Ectodermal cell (in vitro differentiated cells): ENCODE measurements at regions not wholly inside any gene's neighbourhood (a gene's known extent, or its start where the extent isn't known, plus 50 kb on each side); places are given as distances from the start of the nearest gene placed in this dataset.

Experiments
- H3K27ac ChIP-seq: 2 replicates; pipeline ENCODE4 v1.7.0; 2013; ENCODE audit warnings: mild to moderate bottlenecking, low read depth, low read length; ENCODE audit not compliant: insufficient read depth, poor library complexity, severe bottlenecking
- H3K27me3 ChIP-seq: 2 replicates; pipeline ENCODE4 v1.7.0; 2013; ENCODE audit warnings: mild to moderate bottlenecking, low read length; ENCODE audit not compliant: insufficient read depth, control insufficient read depth, poor library complexity, severe bottlenecking
- H3K36me3 ChIP-seq: one replicate; pipeline ENCODE4 v1.7.0; 2013; ENCODE audit warnings: low read length; ENCODE audit not compliant: control insufficient read depth, insufficient read depth
- H3K4me1 ChIP-seq: one replicate; pipeline ENCODE4 v1.7.0; 2013; ENCODE audit warnings: low read length; ENCODE audit not compliant: control insufficient read depth, insufficient read depth
- H3K4me3 ChIP-seq: 2 replicates; pipeline ENCODE4 v1.7.0; 2013; ENCODE audit warnings: low read depth, low read length, control low read depth; ENCODE audit not compliant: insufficient read depth
- H3K9me3 ChIP-seq: 2 replicates; pipeline ENCODE4 v1.7.0; 2013; ENCODE audit warnings: mild to moderate bottlenecking, low read length, moderate library complexity; ENCODE audit not compliant: control insufficient read depth
- WGBS, 2 experiments: methylation state at CpG; one replicate each; pipeline ENCODE4 v1.1.7; 2013; ENCODE audit warnings: missing lambda C conversion rate in 2 of 2; 5-methylcytosine and 5-hydroxymethylcytosine counted together

GRCh38 chr2:200181755-200182154, 124.7 kb upstream of the SPATS2L start:
- H3K36me3 ChIP-seq = no peaks in the 10 kb centered on the region
- no peak overlapping the region for H3K27ac ChIP-seq
- no peaks in the 10 kb centered on the region for H3K9me3 ChIP-seq
- no peaks in the 10 kb centered on the region for H3K27me3 ChIP-seq
- WGBS, 2 experiments = 88 to 92% methylated on average over 5 of the region's 5 CpGs
- H3K4me3 ChIP-seq = no peak overlapping the region
- H3K4me1 ChIP-seq = no peaks in the 10 kb centered on the region

GRCh38 chr2:200184748-200185627, 121.5 kb upstream of the SPATS2L start:
- Histone ChIP-seq H3K36me3 (no peaks in the 10 kb centered on the region), H3K4me3 (no peak overlapping the region), H3K4me1 (no peaks in the 10 kb centered on the region), H3K27ac (no peak overlapping the region), H3K9me3 (no peaks in the 10 kb centered on the region), H3K27me3 (no peaks in the 10 kb centered on the region)
- 90 to 94% methylated on average over 8 of the region's 8 CpGs for WGBS, 2 experiments

- Histone ChIP-seq H3K27me3 (no peaks in the 10 kb centered on the region), H3K4me3 (no peak overlapping the region), H3K4me1 (no peaks in the 10 kb centered on the region), H3K9me3 (no peaks in the 10 kb centered on the region), H3K36me3 (no peaks in the 10 kb centered on the region), H3K27ac (no peak overlapping the region)
- 59 to 69% methylated on average over 4 to 5 of the region's 5 CpGs for WGBS, 2 experiments
Measured at GRCh38 chr2:200185628-200186000, 120.9 kb upstream of the SPATS2L start.

- Histone ChIP-seq H3K27ac (no peak overlapping the region), H3K9me3 (no peaks in the 10 kb centered on the region), H3K4me3 (no peak overlapping the region), H3K36me3 (no peaks in the 10 kb centered on the region), H3K4me1 (no peaks in the 10 kb centered on the region), H3K27me3 (no peaks in the 10 kb centered on the region)
- 85 to 89% methylated on average over 1 of the region's 1 CpG for WGBS, 2 experiments
Measured at GRCh38 chr2:200186002-200186401, 120.5 kb upstream of the SPATS2L start.

GRCh38 chr2:200188876-200189275, 117.6 kb upstream of the SPATS2L start:
- no peaks in the 10 kb centered on the region for H3K36me3 ChIP-seq
- H3K4me3 ChIP-seq = no peak overlapping the region
- H3K9me3 ChIP-seq = no peaks in the 10 kb centered on the region
- H3K27ac ChIP-seq = no peak overlapping the region
- no peaks in the 10 kb centered on the region for H3K4me1 ChIP-seq
- 91 to 100% methylated on average over 3 of the region's 3 CpGs for WGBS, 2 experiments
- no peaks in the 10 kb centered on the region for H3K27me3 ChIP-seq

GRCh38 chr2:200189964-200190363, 116.5 kb upstream of the SPATS2L start:
- 92 to 96% methylated on average over 2 of the region's 2 CpGs for WGBS, 2 experiments
- H3K36me3 ChIP-seq = no peaks in the 10 kb centered on the region
- no peaks in the 10 kb centered on the region for H3K9me3 ChIP-seq
- no peaks in the 10 kb centered on the region for H3K4me1 ChIP-seq
- no peak overlapping the region for H3K27ac ChIP-seq
- H3K27me3 ChIP-seq = no peaks in the 10 kb centered on the region
- H3K4me3 ChIP-seq = no peak overlapping the region

- Histone ChIP-seq H3K4me1 (no peaks in the 10 kb centered on the region), H3K4me3 (no peak overlapping the region), H3K9me3 (no peaks in the 10 kb centered on the region), H3K36me3 (no peaks in the 10 kb centered on the region), H3K27me3 (no peaks in the 10 kb centered on the region), H3K27ac (no peak overlapping the region)
- whole genome bisulfite sequencing, 2 experiments = 90 to 95% methylated on average over 3 of the region's 3 CpGs
Measured at GRCh38 chr2:200193331-200193730, 113.2 kb upstream of the SPATS2L start.

GRCh38 chr2:200193791-200194190, 112.7 kb upstream of the SPATS2L start:
- 90 to 93% methylated on average over 5 of the region's 5 CpGs for WGBS, 2 experiments
- Histone ChIP-seq H3K27ac (no peak overlapping the region), H3K36me3 (no peaks in the 10 kb centered on the region), H3K4me3 (no peak overlapping the region), H3K4me1 (no peaks in the 10 kb centered on the region), H3K9me3 (no peaks in the 10 kb centered on the region), H3K27me3 (no peaks in the 10 kb centered on the region)

GRCh38 chr2:200194746-200195145, 111.7 kb upstream of the SPATS2L start:
- Histone ChIP-seq H3K4me3 (no peak overlapping the region), H3K36me3 (no peaks in the 10 kb centered on the region), H3K4me1 (no peaks in the 10 kb centered on the region), H3K27me3 (no peaks in the 10 kb centered on the region), H3K9me3 (no peaks in the 10 kb centered on the region), H3K27ac (no peak overlapping the region)
- 92 to 96% methylated on average over 4 of the region's 4 CpGs for WGBS, 2 experiments

- Histone ChIP-seq H3K9me3 (no peaks in the 10 kb centered on the region), H3K4me3 (no peak overlapping the region), H3K27ac (no peak overlapping the region), H3K4me1 (peaks cover 4% of the 10 kb centered on the region), H3K27me3 (no peaks in the 10 kb centered on the region), H3K36me3 (no peaks in the 10 kb centered on the region)
- 94 to 100% methylated on average over 2 of the region's 2 CpGs for WGBS, 2 experiments
Measured at GRCh38 chr2:200199005-200199404, 107.5 kb upstream of the SPATS2L start.
